ENCODE measurements at regions not wholly inside any gene's neighbourhood (a gene's known extent, or its start where the extent isn't known, plus 50 kb on each side); places are given as distances from the start of the nearest gene placed in this dataset.
A peak's percentile ranks its signal among the peaks of the same experiment; 100 is the strongest.

DNA sequence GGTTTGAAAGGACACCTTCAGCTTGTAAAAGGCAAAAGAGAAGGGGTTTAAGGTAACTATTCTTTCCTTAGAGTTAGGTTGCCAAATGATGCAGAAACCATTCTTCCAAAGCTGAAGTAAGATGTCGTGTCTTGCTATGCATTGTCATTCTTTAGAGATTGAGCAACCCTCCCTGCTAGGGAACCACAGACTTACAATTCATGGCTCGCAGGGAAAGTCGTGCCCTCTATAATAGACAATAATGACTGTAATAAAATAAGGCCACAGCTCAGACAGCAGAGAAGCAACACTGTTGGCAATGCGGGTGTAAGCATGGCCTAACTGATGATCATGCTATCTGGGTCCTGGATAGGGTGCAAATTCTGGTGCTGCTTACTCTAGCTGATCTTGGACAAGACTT is 129.6 kb upstream of the CDH13 start:
- DNase-seq (ENCODE audit: low read depth) = no peak

DNA sequence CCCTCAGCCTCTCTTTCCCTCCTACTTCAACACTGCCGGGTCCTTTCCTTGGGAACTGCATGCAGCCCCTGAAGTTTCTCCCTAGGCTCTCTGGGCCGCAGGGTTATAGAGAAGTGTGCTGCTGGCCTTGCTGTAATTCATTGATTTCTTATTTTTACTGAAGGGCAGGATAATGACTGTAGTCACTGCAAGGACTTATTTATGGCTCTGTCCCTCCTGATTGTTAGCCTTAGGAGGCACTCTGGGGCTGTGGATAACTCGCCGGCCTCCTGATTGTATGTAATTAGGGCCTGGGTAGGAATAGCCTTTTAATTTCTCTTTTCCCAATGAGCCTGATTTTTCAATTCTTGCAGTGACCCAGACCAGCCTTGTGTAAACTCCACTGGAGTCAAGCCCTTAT is 138.3 kb upstream of the CDH13 start:
- no peak for DNase-seq (ENCODE audit: low read depth)

DNA sequence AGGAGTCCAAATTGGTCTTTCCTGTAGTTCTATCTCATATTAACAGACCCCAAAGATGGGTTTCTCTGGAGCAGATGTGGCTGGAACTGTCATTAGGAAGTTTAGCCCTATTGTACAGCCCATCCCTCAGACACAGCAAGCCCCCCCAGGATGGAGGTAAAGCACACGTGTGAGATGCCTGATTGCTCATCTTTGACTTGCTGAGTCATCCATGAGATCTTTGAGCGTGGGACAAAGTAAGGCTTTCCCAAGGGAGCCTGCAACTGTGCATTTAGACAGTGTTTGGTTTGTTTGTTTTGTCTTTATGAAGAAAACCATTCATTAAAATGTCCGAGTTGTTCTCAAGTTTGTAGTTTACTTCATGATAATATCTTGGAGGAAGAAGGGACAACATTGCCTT is 145.3 kb upstream of the CDH13 start:
- no peak for DNase-seq (ENCODE audit: low read depth)

DNA sequence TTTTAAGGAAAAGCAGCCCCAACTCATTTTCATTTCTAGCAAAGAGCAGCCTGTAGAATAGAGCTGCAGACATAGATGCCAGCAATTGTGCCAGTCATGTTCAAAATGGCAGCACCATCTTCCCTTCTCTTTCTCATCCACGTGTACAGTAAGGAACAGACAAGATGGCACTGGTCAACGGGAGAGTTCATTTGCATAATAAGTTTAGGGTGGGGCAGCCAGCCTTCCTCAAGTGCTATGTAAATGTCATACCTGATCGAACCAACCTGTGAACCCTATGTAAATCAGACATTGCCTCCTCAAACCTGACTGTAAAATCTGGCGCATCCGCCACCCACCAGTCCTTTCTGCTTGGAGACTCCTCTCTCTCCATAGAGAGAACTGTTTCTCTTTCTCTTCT is 150.0 kb upstream of the CDH13 start:
- DNase-seq (ENCODE audit: low read depth) = no peak

DNA sequence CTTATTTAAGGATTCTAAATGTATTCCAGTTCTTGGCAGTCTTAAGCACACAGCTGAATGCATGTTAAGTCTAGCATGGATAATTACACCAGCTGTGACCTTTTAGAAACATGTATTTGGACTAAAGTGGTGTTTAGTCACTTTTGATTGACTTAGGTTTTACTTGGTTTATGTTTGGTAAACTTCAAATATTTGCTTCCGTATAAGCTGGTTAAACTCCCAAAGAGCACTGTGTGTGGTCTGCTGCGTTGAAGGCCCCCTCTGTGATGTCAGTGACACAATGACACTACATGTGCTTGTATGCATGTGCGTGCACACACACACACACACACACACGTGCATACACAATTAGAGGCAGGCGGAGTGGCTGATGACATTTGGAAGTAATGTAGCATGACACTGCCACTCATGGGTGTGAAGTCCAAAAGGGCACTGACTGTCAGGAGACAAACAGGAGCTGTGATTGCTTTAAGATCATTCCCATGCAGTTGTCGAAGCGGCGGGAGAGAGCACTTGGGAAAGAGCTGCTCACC is 156.1 kb upstream of the CDH13 start:
- DNase-seq (ENCODE audit: low read depth) = no peak

DNA sequence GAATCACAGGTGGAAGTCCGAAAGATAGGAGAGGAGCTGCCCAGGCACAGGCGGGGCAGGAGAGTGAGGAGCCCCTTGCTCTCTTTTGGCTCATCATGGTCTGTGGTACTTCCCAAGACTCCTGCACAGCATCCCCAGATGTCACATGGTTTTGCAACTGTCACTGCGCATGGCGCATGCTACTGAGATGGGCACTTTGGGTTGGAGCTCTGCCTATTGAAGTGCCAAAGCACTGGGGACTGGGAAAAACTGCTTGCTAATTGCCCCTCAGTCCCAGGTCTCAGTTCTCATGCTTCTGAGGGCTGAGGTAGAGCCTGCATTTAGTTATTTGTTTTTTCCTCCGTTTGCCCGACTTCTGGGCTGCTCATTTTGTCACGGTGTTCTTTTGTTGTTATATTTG is 156.8 kb upstream of the CDH13 start:
- DNase-seq (ENCODE audit: low read depth) = no peak

DNA sequence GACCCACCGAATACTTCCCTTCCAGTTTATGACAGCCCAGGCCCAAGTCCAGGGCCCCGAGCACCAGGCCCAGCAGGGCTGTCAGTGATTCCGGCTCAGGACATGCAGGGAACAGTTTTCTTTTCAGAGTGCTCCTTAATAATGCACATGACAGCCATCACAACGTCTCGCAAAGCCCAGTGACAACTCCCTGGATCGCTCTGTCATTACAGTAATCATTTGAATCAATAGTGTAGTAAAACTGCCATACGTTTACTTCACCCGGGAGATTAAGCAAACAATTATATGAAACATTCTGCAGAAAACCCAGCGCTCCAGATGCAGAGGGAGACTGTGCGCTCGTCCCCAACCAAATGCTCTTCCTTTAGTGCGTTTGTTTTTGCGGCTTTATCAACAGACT is 162.6 kb upstream of the CDH13 start:
- DNase-seq (ENCODE audit: low read depth) = no peak

DNA sequence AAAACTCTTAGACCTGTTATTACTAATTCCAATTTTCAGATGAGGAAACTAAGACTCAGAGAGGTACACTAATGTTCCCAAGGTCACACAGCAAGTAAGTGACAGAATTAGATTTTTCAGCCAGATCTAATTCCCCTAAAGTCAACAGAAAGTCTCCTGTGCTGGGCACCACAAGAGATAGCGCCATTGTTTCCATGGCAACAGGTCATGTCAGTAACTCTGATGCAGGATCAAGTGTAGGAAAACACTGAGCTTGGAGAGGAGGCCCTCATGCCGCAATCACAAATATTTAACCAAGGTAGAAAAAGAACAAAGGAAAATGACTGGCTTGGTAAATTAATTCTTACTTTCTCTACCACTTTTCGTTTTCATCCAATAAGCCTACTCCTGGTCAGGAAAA is 166.0 kb upstream of the CDH13 start:
- DNase-seq (ENCODE audit: low read depth) = no peak

DNA sequence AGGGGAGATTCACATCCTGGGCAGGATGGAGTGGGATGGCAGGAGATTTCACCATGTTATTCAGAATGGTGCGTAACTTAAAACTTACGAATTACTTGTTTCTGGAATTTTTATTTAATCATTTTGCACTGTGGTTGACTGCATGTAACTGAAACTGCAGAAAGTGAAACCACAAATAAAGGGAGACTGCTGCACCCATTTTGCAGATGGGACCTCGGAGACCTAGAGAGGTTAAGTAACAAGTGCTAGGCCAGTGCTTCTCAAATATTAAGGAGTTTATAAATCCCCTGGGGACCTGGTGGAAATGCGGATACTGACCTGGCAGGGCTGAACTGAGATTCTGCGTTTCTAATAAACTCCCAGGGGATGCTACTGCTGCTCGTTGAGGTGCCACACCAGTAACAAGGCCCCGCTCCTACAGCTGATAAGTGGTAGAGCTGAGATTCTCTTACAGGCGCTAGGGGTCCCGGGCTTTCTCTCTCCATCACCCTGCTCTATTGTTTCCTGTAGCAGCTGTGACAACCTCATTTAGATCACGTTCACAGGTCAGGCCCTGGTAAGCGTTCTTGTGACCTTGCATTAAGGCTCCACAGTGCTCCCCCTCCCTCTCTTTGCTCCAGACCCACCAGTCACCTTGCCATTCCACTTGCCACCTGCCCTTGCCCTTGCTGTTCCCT is 167.1 kb upstream of the CDH13 start:
- no peak for DNase-seq (ENCODE audit: low read depth)

DNA sequence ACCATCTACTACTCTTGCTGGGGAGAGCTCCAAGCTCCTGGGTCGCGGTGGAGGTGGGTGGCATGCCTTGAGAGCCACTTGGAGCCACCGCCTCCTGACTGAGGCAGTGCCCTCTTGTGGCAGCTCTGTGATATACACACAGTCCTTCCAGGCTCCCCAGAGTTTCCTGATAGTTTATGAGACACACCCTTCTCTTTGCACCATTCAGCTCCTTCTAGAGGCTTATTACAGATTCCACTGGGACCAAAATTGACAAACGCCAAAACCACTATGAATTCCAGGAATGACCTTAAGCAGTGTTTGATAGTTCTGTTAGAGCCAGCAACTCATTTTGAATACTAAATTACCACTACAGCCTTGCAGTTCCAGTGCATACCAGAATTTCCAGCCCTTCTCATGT is 170.1 kb upstream of the CDH13 start:
- peak; percentile 23 for DNase-seq (ENCODE audit: low read depth)

DNA sequence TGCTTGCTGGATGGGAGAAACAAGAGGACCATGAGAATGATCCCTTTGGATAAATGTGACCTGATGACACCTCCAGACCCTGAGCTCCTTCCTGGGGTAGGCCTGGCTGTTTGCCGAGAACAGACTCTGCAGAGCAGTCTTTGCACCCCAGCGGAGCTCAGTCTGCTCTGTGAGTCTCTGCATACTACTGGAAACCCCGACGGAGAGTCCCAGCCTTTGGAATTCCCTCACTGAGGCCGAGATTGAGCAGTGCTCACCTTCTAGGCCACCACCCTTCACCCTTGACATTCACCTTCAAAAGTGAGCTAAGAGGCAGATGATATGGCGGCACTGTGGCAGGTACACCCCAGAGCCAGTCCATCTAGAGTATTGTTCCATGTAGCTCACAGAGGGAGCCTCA is 172.2 kb upstream of the CDH13 start:
- no peak for DNase-seq (ENCODE audit: low read depth)

DNA sequence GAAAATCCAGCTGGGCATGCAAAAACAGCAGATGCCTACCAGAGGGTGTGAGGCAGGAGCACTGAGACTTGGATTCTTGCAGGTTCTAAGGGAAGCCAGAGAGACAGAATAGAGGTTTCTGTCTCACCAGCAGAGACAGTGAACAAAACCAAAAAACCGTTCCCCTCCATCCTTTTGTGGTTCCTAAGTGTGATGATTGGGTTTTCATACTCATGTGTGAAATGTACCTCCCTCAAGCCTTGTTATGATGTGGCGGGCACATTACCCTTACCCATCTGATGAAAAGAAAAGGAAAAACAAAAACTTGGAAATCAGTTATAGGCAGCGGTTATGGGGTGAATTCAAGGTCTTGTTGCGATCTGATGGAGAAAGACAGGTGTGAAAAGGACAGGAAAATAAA is 172.6 kb upstream of the CDH13 start:
- DNase-seq (ENCODE audit: low read depth) = no peak

DNA sequence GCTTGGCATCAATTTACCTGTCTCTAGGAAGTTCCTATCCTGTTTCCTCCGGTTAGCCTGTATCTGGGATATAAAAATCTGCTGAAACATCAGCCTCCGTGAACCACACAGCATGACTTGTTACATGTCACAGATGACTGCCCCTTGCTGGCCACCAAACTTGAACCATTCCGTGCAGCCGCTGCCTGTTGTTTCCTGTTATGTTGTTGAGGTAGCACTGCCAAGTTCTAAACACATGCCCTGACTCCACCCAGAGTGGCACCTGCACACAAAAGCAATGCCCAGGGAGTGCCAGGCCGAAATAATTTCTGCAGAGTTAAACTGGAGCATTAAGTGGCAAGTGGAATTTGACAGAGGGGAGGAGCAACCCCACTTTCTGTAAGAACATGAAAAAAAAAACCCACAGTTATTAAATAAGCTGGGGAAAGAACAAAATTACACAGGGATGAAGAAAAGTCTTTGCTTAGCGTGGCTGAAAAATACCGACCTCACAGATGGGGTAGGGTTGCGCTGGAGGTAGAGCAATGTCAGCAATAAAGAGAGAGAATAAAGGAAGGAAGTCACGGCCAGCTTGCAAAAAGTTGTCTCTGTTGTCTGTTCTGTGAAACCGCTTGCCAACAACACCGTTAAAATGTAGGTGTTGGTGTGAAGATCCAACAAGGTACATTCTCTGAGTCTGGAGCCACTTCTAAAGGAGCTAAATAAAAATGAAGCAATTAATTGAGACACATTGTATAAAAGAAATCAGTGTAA is 174.6 kb upstream of the CDH13 start:
- no peak for DNase-seq (ENCODE audit: low read depth)

DNA sequence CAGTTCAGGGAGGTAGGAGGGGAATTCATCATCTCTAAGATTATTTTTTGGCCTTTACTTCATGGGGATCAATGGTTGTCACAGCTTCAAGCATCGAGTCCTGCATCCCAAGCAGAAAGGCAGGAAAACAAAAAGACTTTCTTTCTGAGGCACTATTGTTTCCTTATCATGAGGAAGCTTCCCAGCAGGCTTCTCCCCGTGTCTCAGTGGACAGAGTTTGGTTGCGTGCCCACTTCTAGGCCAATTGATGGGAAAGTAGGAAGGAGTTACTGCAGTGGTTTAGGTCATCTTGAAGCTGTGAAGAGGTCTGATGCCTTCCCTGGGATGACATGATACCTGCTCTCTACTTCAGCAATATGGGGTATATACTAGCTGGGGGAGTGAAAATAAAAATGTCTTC is 175.3 kb upstream of the CDH13 start:
- DNase-seq (ENCODE audit: low read depth) = no peak

DNA sequence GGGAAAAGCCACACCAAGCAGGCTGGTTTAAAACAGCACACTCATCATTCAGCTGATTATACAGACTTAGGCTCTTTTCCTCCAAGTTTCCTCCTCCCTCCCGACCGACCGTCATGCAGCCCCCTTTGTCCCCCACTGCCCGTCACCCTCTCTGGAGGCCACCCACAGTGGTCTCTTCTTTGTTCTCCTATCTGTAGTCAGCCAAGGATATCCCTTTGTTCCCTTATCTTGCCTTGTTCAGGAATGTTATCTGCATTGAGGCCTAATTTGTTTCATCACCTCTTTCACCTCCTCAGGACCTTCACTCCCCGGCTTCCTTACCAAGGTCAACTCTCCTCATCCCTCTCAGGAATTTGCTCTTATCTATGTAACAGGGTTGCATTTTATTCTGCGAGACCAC is 186.4 kb upstream of the CDH13 start:
- DNase-seq (ENCODE audit: low read depth) = no peak

DNA sequence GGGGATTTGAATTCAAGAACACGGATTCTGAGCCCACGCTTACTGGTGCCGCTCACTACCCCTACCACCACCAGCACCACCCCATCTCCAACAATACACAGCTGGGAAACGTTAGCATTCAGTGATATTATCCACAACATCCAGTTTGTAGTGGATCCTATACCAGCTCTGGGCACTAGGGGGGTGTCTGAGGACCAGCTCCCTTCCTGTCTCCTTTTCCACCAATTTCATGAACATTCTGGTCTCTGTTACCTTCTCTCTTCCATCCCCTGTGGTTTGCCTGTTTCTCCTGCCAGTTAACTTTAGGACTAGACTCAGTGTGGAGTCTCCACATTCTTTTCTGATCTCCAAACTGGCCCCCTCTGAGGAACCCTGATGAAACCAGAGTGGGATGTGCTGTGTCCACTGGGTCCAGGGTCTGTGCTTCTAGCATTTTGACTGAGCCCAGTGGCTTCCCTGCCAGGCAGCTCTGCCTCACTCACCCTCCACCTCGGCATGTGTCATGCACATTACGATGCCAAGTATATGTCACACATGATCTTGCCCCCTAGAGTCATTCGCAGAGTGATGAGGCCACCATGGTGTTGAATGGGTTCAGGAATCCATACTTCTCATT is 187.0 kb upstream of the CDH13 start:
- no peak for DNase-seq (ENCODE audit: low read depth)

DNA sequence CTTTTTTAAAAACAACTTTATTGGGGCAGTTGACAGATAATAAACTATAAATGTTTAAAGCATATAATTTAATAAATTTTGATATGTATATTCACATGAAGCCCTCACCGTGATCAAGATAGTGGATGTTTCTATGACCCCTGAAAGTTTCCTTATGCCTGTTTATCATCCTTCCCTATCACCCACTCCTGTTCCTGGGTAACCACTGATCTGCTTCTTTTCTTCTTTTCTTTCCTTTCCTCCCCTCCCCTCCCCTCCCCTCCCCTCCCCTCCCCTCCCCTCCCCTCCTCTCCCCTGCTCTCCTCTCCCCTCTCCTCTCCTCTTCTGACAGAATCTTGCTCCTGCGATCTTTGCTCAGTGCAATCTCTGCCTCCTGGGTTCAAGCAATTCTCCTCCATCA is 193.7 kb upstream of the CDH13 start:
- no peak for DNase-seq (ENCODE audit: low read depth)

DNA sequence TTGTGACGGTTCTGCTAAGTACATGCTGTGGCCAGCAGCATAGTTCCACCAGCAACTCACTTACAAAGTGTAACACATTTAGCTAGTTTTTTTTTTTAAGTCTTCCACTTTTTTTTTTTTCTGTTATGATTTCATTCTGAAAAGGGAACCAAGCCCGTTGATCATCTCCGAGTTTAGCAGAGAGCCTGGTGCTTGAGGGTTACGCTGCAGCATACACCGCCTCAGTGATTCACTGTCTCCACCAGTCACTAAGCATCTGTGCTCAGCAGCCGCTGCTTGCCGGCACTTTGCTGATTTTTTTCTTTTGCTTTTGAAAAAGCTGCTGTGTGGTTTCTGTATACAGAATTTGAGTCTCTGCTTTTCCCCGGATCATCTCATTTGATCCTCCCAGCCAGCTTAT is 194.5 kb upstream of the CDH13 start:
- no peak for DNase-seq (ENCODE audit: low read depth)

DNA sequence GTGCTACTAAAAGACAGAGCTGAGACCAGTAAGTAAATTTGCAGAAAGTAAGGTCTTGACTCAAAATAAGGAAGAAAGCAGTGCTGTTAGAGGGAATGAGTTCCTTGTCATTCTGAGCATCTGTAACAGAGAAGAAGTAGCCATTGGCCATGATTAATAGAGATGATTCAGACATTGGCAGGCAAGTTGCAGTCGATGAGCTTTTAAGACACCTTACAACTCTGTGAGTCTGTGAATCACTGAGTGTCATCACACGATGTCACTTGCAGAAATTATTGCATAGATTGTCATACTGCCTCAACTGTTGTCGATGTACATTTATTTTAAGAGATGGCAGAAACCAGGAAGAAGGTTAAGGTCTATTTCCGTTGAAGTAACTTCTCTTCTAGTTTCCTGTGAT is 201.1 kb upstream of the CDH13 start:
- no peak for DNase-seq (ENCODE audit: low read depth)

DNA sequence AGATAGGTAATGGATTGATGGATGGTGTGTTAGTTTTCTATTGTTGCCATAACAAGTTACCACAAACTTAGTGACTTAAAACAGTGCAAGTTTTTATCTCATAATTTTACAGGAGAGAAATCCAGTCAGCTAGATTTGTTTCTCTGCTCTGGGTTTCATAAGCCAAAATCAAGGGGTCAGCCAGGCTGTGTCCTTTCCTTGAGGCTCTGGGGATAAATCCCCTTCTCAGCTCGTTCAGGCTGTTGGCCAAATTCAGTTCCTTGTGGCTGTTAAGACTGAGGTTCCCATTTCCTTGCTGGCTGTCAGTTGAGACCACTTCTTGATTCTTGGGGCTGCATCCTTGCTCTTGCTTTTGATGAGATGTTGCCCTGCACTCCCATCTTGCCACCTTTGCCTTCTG is 204.9 kb upstream of the CDH13 start:
- DNase-seq (ENCODE audit: low read depth) = no peak

DNA sequence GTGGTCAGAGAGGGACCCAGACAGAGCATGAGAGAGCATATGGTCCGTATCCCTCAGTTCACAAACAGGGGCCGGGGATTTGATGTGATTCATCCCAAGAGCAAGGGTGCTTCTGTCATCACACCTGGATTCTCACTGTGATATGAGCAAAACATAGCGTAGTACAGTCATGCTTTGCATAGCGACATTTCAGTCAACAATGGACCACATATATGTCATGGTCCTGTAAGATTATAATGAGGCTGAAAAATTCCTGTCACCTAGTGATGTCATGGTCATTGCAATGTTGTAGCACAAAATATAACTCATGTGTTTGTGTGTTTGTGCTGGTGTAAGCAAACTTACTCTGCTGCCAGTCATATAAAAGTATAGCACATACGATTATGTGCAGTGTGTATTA is 207.4 kb upstream of the CDH13 start:
- no peak for DNase-seq (ENCODE audit: low read depth)

DNA sequence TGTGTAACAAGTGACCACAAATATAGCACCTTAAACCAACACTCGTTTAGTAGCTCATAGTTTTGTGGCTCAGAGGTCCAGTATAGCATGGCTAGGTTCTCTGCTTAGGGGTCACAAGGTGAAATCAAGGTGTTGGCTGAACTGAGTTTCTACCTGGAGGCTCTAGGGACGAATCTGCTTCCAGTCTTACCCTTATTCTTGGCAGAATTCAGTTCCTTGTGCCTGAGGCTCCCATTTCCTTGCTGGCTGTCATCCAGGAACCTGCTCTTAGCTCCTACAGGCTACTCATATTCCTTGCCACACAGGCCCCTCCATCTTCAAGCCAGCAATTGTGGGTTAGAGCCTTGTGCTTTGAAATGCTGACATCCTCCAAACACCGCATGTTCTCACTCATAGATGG is 212.3 kb upstream of the CDH13 start:
- no peak for DNase-seq (ENCODE audit: low read depth)

DNA sequence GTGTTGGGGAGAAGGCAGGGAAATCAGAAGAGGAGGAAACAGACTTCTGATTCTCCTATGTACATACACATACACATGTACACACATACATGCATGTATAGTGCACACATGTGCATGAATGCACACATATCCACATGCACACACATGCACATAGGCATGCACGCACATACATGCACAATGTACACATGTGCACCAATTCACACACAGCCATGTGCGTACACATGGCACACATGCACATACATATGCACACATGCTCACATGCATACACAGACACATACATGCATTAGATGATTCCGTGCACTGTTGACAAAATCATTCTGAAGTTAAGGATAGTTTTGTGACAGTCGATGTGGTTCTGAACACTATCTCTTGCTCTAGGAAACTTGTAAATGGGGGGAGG is 214.0 kb upstream of the CDH13 start:
- DNase-seq (ENCODE audit: low read depth) = no peak
